Keratinocyte (primary cell): ENCODE measurements at regions not wholly inside any gene's neighbourhood (a gene's known extent, or its start where the extent isn't known, plus 50 kb on each side); places are given as distances from the start of the nearest gene placed in this dataset.

Experiments used
- DNase-seq: peaks from one replicate; pipeline ENCODE4 v3.0.0-alpha.2; 2011; ENCODE audit warnings: low read depth, missing footprints, low spot score
- FAIRE-seq: peaks from 2 replicates; lab custom pipeline; 2011; peaks lifted over from hg19 to GRCh38; lab: Jason Lieb, UNC
- H2AFZ ChIP-seq: 2 replicates; pipeline ENCODE4 v1.6.0; 2012; ENCODE audit warnings: low read length, control low read depth, inconsistent platforms; ENCODE audit not compliant: control insufficient read depth
- H3K27ac ChIP-seq: 2 replicates; pipeline ENCODE4 v1.5.1; 2011; ENCODE audit warnings: low read length; ENCODE audit not compliant: control insufficient read depth, insufficient read depth
- H3K27me3 ChIP-seq: 3 replicates; pipeline ENCODE4 v1.6.0; 2011; ENCODE audit warnings: low read length; ENCODE audit not compliant: control insufficient read depth, insufficient read depth; ENCODE audit errors: extremely low read depth
- H3K36me3 ChIP-seq, 2 experiments: 2 replicates in 1 of 2; 3 replicates in 1 of 2; pipeline ENCODE4 v1.5.1; 2011; ENCODE audit warnings: low read length in 2 of 2, mild to moderate bottlenecking in 1 of 2; ENCODE audit not compliant: control insufficient read depth in 2 of 2, insufficient read depth in 2 of 2; ENCODE audit errors: extremely low read depth in 1 of 2
- H3K4me1 ChIP-seq: 3 replicates; pipeline ENCODE4 v1.5.1; 2011; ENCODE audit warnings: low read length; ENCODE audit not compliant: control insufficient read depth, insufficient read depth; ENCODE audit errors: extremely low read depth
- H3K4me2 ChIP-seq: 3 replicates; pipeline ENCODE4 v1.6.0; 2011; ENCODE audit warnings: low read depth, low read length; ENCODE audit not compliant: control insufficient read depth, insufficient read depth; ENCODE audit errors: extremely low read depth
- H3K4me3 ChIP-seq, 3 experiments: fragments of 200-600 bp in 1 of 3; sonication (generic) in 1 of 3; 2 replicates in 2 of 3; 3 replicates in 1 of 3; pipeline ENCODE4 v1.5.1; 2011 to 2016; ENCODE audit warnings: low read length in 3 of 3, mild to moderate bottlenecking in 3 of 3, control low read depth in 2 of 3, inconsistent platforms in 1 of 3, low read depth in 1 of 3, mixed read lengths in 1 of 3, mixed run types in 1 of 3, moderate library complexity in 1 of 3; ENCODE audit not compliant: control insufficient read depth in 2 of 3, insufficient read depth in 2 of 3; ENCODE audit errors: extremely low read depth in 1 of 3
- H3K79me2 ChIP-seq: 2 replicates; pipeline ENCODE4 v1.6.0; 2012; ENCODE audit warnings: low read length; ENCODE audit not compliant: control insufficient read depth, insufficient read depth
- H3K9ac ChIP-seq: 3 replicates; pipeline ENCODE4 v1.6.0; 2011; ENCODE audit warnings: low read length; ENCODE audit not compliant: control insufficient read depth, insufficient read depth; ENCODE audit errors: extremely low read depth
- H3K9me1 ChIP-seq: 3 replicates; pipeline ENCODE4 v1.6.0; 2011; ENCODE audit warnings: low read length; ENCODE audit not compliant: control insufficient read depth, insufficient read depth; ENCODE audit errors: extremely low read depth
- H3K9me3 ChIP-seq: 2 replicates; pipeline ENCODE4 v1.5.1; 2012; ENCODE audit warnings: low read depth, low read length; ENCODE audit not compliant: control insufficient read depth
- H4K20me1 ChIP-seq: 3 replicates; pipeline ENCODE4 v1.6.0; 2011; ENCODE audit warnings: low read length; ENCODE audit not compliant: control insufficient read depth, insufficient read depth; ENCODE audit errors: extremely low read depth
- CTCF ChIP-seq, 3 experiments: IDR thresholded peaks in 1 of 3; conservative IDR thresholded peaks in 1 of 3; optimal IDR thresholded peaks in 1 of 3; 2 replicates in 2 of 3; 3 replicates in 1 of 3; pipeline versions ENCODE3 to v1.5.1; 2011; ENCODE audit warnings: low read length in 3 of 3, mild to moderate bottlenecking in 3 of 3, moderate library complexity in 2 of 3, control low read depth in 1 of 3, inconsistent platforms in 1 of 3; ENCODE audit not compliant: insufficient read depth in 2 of 3; ENCODE audit errors: extremely low read depth in 1 of 3
- EZH2 ChIP-seq: IDR thresholded peaks from one replicate; pipeline ENCODE4 v1.6.1; 2012; ENCODE audit warnings: inconsistent platforms, mild to moderate bottlenecking, low read length, moderate library complexity
- dilution Hi-C: fragments of 300-500 bp; cut with MboI; formaldehyde crosslinking; loops from one replicate; pipeline ENCODE4 v1.7.0; 2020; ENCODE audit warnings: low sequenced_read_pairs; ENCODE audit not compliant: extremely low pct_ligation_motif_present

GRCh38 chr16:87051526-87052320 is 265.5 kb downstream of the C16orf95 start:
- TF ChIP-seq CTCF (optimal IDR thresholded peaks at IDR 0.05 in 1 of 3, IDR thresholded peaks at IDR 0.05 in 1 of 3, conservative IDR thresholded peaks at IDR 0.05 in 1 of 3; ENCODE audit: extremely low read depth in 1 of 3, insufficient read depth in 2 of 3, low read length in 3 of 3) (no peak), EZH2 (no peak)
- no peak overlapping the region for H3K27ac ChIP-seq
- no peak overlapping the region for H2AFZ ChIP-seq
- no peaks in the 10 kb centered on the region for H3K36me3 ChIP-seq
- H3K79me2 ChIP-seq = no peaks in the 10 kb centered on the region
- no peaks in the 10 kb centered on the region for H3K9me3 ChIP-seq
- no peak overlapping the region for H3K4me3 ChIP-seq
- H4K20me1 ChIP-seq = no peaks in the 10 kb centered on the region
- no peaks in the 10 kb centered on the region for H3K4me1 ChIP-seq
- FAIRE-seq (no peak), DNase-seq (no peak)
- H3K9ac ChIP-seq = no peak overlapping the region
- H3K4me2 ChIP-seq = no peak overlapping the region
- H3K9me1 ChIP-seq = no peaks in the 10 kb centered on the region
- no peaks in the 10 kb centered on the region for H3K27me3 ChIP-seq
- dilution Hi-C loops = no loop called here

DNA sequence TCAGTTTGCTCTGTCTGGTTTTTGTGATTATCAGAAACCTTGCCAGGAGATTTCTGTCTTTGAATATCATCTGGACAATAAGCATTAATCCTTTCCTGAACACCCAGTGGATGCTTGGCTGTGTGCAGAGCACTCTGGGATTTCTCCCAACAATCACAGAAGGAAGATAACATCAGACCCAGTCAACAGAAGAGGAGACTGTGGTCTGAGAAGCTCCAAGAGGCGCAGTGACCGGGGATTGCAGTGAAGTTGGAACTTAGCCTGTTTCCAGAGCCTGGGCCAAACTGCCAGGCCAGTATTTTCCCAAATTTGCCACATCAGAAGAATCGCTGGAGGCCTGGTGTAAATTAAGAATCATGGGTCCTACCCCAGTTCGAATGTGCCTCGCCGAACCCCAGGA is 264.7 kb downstream of the C16orf95 start:
- Histone ChIP-seq H3K9me3 (no peaks in the 10 kb centered on the region), H3K4me1 (no peaks in the 10 kb centered on the region), H3K9ac (no peak overlapping the region), H3K4me2 (no peak overlapping the region), H3K4me3 (no peak overlapping the region), H4K20me1 (no peaks in the 10 kb centered on the region), H3K27ac (no peak overlapping the region), H3K9me1 (no peaks in the 10 kb centered on the region), H3K79me2 (no peaks in the 10 kb centered on the region), H3K27me3 (no peaks in the 10 kb centered on the region), H2AFZ (no peak overlapping the region), H3K36me3 (no peaks in the 10 kb centered on the region)
- dilution Hi-C loops = no loop called here
- DNase-seq = no peak
- TF ChIP-seq EZH2 = no peak
- no peak for TF ChIP-seq CTCF (optimal IDR thresholded peaks at IDR 0.05 in 1 of 3, IDR thresholded peaks at IDR 0.05 in 1 of 3, conservative IDR thresholded peaks at IDR 0.05 in 1 of 3; ENCODE audit: extremely low read depth in 1 of 3, insufficient read depth in 2 of 3, low read length in 3 of 3)
- no peak for FAIRE-seq
